ENCODE measurements at regions not wholly inside any gene's neighbourhood (a gene's known extent, or its start where the extent isn't known, plus 50 kb on each side); places are given as distances from the start of the nearest gene placed in this dataset.

- intact Hi-C loops (cut with DNase I), result no loop called here
- no peak for DNase-seq
- no peaks in the 10 kb centered on the region for H3K36me3 ChIP-seq (replicated peaks in 1 of 2)
- 32 to 47% (median 38%) methylated on average over 2 of the region's 2 CpGs for WGBS, 4 donors
- no peak for TF ChIP-seq CTCF (IDR thresholded peaks at IDR 0.05)
- no peak for TF ChIP-seq POLR2A (IDR thresholded peaks at IDR 0.05)
- H3K9me3 ChIP-seq (replicated peaks in 1 of 3), result no peaks in the 10 kb centered on the region
- no peaks in the 10 kb centered on the region for H3K27me3 ChIP-seq
- H3K27ac ChIP-seq, result no peak overlapping the region
- no peaks in the 10 kb centered on the region for H3K4me1 ChIP-seq (replicated peaks in 1 of 2)
- H3K4me3 ChIP-seq, result no peak overlapping the region
Observed at GRCh38 chr9:119441338-119441737, 72.1 kb upstream of the BRINP1 start.

GRCh38 chr9:119436261-119436660, 67.0 kb upstream of the BRINP1 start:
- Histone ChIP-seq H3K4me1 (replicated peaks in 1 of 2) (no peaks in the 10 kb centered on the region), H3K36me3 (replicated peaks in 1 of 2) (no peaks in the 10 kb centered on the region), H3K27ac (no peak overlapping the region), H3K9me3 (replicated peaks in 1 of 3) (no peaks in the 10 kb centered on the region), H3K4me3 (no peak overlapping the region), H3K27me3 (no peaks in the 10 kb centered on the region)
- intact Hi-C loops (cut with DNase I), result no loop called here
- 82 to 91% (median 90%) methylated on average over 2 of the region's 2 CpGs for WGBS, 4 donors
- DNase-seq, result no peak
- TF ChIP-seq POLR2A (IDR thresholded peaks at IDR 0.05), result no peak

GRCh38 chr9:119435076-119435475, 65.8 kb upstream of the BRINP1 start:
- Histone ChIP-seq H3K4me1 (replicated peaks in 1 of 2) (peaks cover 3 to 4% of the 10 kb centered on the region in 2 donors), H3K36me3 (replicated peaks in 1 of 2) (no peaks in the 10 kb centered on the region), H3K27ac (no peak overlapping the region), H3K27me3 (no peaks in the 10 kb centered on the region), H3K9me3 (replicated peaks in 1 of 3) (no peaks in the 10 kb centered on the region), H3K4me3 (no peak overlapping the region)
- WGBS, 4 donors, result 55 to 81% (median 68%) methylated on average over 1 of the region's 1 CpG
- no peak for DNase-seq
- TF ChIP-seq CTCF (IDR thresholded peaks at IDR 0.05) (no peak), POLR2A (IDR thresholded peaks at IDR 0.05) (no peak)
- intact Hi-C loops (cut with DNase I), result no loop called here

GRCh38 chr9:119432428-119432827, 63.2 kb upstream of the BRINP1 start:
- peaks cover 3 to 6% of the 10 kb centered on the region in 2 donors for H3K4me1 ChIP-seq (replicated peaks in 1 of 2)
- H3K27ac ChIP-seq, result no peak overlapping the region
- 67 to 86% (median 69%) methylated on average over 2 of the region's 2 CpGs for WGBS, 4 donors
- TF ChIP-seq POLR2A (IDR thresholded peaks at IDR 0.05), result no peak
- no peak for TF ChIP-seq CTCF (IDR thresholded peaks at IDR 0.05)
- no peaks in the 10 kb centered on the region for H3K9me3 ChIP-seq (replicated peaks in 1 of 3)
- intact Hi-C loops (cut with DNase I), result no loop called here
- H3K36me3 ChIP-seq (replicated peaks in 1 of 2), result no peaks in the 10 kb centered on the region
- DNase-seq, result no peak
- H3K4me3 ChIP-seq, result no peak overlapping the region
- no peaks in the 10 kb centered on the region for H3K27me3 ChIP-seq

GRCh38 chr9:119429302-119429701, 60.1 kb upstream of the BRINP1 start:
- no peak for DNase-seq
- TF ChIP-seq POLR2A (IDR thresholded peaks at IDR 0.05) (no peak), CTCF (IDR thresholded peaks at IDR 0.05) (no peak)
- H3K27ac ChIP-seq, result no peak overlapping the region
- H3K36me3 ChIP-seq (replicated peaks in 1 of 2), result no peaks in the 10 kb centered on the region
- no peaks in the 10 kb centered on the region for H3K27me3 ChIP-seq
- H3K4me1 ChIP-seq (replicated peaks in 1 of 2), result peaks cover 3 to 6% of the 10 kb centered on the region in 2 donors
- H3K4me3 ChIP-seq, result no peak overlapping the region
- H3K9me3 ChIP-seq (replicated peaks in 1 of 3), result no peaks in the 10 kb centered on the region
- 76 to 83% (median 80%) methylated on average over 4 of the region's 4 CpGs for WGBS, 4 donors
- intact Hi-C loops (cut with DNase I), result no loop called here
